GM23338 (cell line): ENCODE measurements at regions not wholly inside any gene's neighbourhood (a gene's known extent, or its start where the extent isn't known, plus 50 kb on each side); places are given as distances from the start of the nearest gene placed in this dataset.

ENCODE experiments used
- ATAC-seq: fragments of 200-7000 bp; cut with Tn5 transposase; 3 replicates; pipeline ENCODE4 v1.9.1; 2020
- DNase-seq: peaks from one replicate; pipeline ENCODE4 v3.0.0-alpha.2; 2015; ENCODE audit warnings: low spot score
- H2AFZ ChIP-seq: fragments of 200-600 bp; sonication (generic); 2 replicates; pipeline ENCODE4 v1.8.0; 2016; ENCODE audit warnings: antibody characterized with exemption, mild to moderate bottlenecking, moderate library complexity
- H3F3A ChIP-seq: fragments of 200-600 bp; sonication (generic); replicated peaks from 2 replicates; pipeline ENCODE4 v1.8.0; 2017; ENCODE audit warnings: antibody characterized with exemption, mixed run types, low read depth
- H3K27ac ChIP-seq: fragments of 200-600 bp; sonication (generic); 2 replicates; pipeline ENCODE4 v1.6.1; 2016; ENCODE audit warnings: low read depth
- H3K27me3 ChIP-seq: fragments of 200-600 bp; sonication (generic); 2 replicates; pipeline ENCODE4 v1.8.0; 2016; ENCODE audit warnings: mild to moderate bottlenecking, mixed run types, moderate library complexity; ENCODE audit not compliant: insufficient read depth
- H3K36me3 ChIP-seq: fragments of 200-600 bp; sonication (generic); 2 replicates; pipeline ENCODE4 v1.8.0; 2016; ENCODE audit warnings: mild to moderate bottlenecking; ENCODE audit not compliant: insufficient read depth
- H3K4me1 ChIP-seq: fragments of 200-600 bp; sonication (generic); 2 replicates; pipeline ENCODE4 v1.8.0; 2016; ENCODE audit warnings: mild to moderate bottlenecking, moderate library complexity; ENCODE audit not compliant: insufficient read depth
- H3K4me2 ChIP-seq: fragments of 200-600 bp; sonication (generic); 2 replicates; pipeline ENCODE4 v1.7.1; 2017; ENCODE audit warnings: mixed run types
- H3K4me3 ChIP-seq: fragments of 200-600 bp; sonication (generic); 2 replicates; pipeline ENCODE4 v1.6.1; 2016; ENCODE audit warnings: mixed run types
- H3K79me2 ChIP-seq: fragments of 200-600 bp; sonication (generic); replicated peaks from 2 replicates; pipeline ENCODE4 v1.8.0; 2017; ENCODE audit warnings: mild to moderate bottlenecking; ENCODE audit not compliant: insufficient read depth
- H3K9me2 ChIP-seq: fragments of 200-600 bp; sonication (generic); 2 replicates; pipeline ENCODE4 v1.8.0; 2017; ENCODE audit not compliant: insufficient read depth
- H4K20me1 ChIP-seq: fragments of 200-600 bp; sonication (generic); replicated peaks from 2 replicates; pipeline ENCODE4 v1.8.0; 2017; ENCODE audit warnings: mild to moderate bottlenecking; ENCODE audit not compliant: insufficient read depth
- H3K27ac Mint-ChIP-seq: 2 replicates; pipeline ENCODE4 v1.8.0; 2020; ENCODE audit warnings: inconsistent platforms, mild to moderate bottlenecking, moderate library complexity, mixed read lengths
- H3K27me3 Mint-ChIP-seq: 3 replicates; pipeline ENCODE4 v1.8.0; 2022; ENCODE audit warnings: low read depth, mild to moderate bottlenecking, moderate library complexity, mixed read lengths, inconsistent platforms; ENCODE audit not compliant: insufficient read depth, poor library complexity
- H3K36me3 Mint-ChIP-seq: 3 replicates; pipeline ENCODE4 v1.8.0; 2021; ENCODE audit warnings: low read depth, mild to moderate bottlenecking, inconsistent platforms, moderate library complexity, mixed read lengths
- H3K4me1 Mint-ChIP-seq: 3 replicates; pipeline ENCODE4 v1.8.0; 2020; ENCODE audit warnings: mild to moderate bottlenecking, inconsistent platforms, mixed read lengths
- H3K4me3 Mint-ChIP-seq: 3 replicates; pipeline ENCODE4 v1.8.0; 2021; ENCODE audit warnings: moderate library complexity, mild to moderate bottlenecking, inconsistent platforms, mixed read lengths
- H3K9me3 Mint-ChIP-seq: 3 replicates; pipeline ENCODE4 v1.8.0; 2020; ENCODE audit warnings: moderate library complexity, mild to moderate bottlenecking, inconsistent platforms, mixed read lengths
- CREB1 ChIP-seq: fragments of 250-450 bp; sonication (Bioruptor Pico); IDR thresholded peaks from 2 replicates; pipeline ENCODE4 v1.5.0; 2020; ENCODE audit warnings: low read depth, mild to moderate bottlenecking, moderate library complexity
- CTCF ChIP-seq, 2 experiments: fragments of 200-600 bp in 1 of 2; sonication (generic) in 1 of 2; conservative IDR thresholded peaks; 2 replicates each; pipeline versions ENCODE4 v1.5.1 to v1.6.1; 2016 to 2017; ENCODE audit warnings: antibody characterized with exemption in 2 of 2, low read depth in 2 of 2, mild to moderate bottlenecking in 2 of 2, moderate library complexity in 1 of 2
- ETS1 ChIP-seq: IDR thresholded peaks from 2 replicates; pipeline ENCODE4 v1.6.1; 2016; ENCODE audit warnings: antibody characterized with exemption
- EZH2 ChIP-seq: fragments of 200-600 bp; sonication (generic); IDR thresholded peaks from one replicate; pipeline ENCODE4 v1.8.0; 2017; ENCODE audit warnings: antibody characterized with exemption, mild to moderate bottlenecking, low read depth; ENCODE audit not compliant: unreplicated experiment
- EZH2phosphoT487 ChIP-seq: fragments of 200-600 bp; sonication (generic); IDR thresholded peaks from one replicate; pipeline ENCODE4 v1.8.1; 2018; ENCODE audit warnings: antibody characterized with exemption; ENCODE audit not compliant: unreplicated experiment
- JUNB ChIP-seq: IDR thresholded peaks from one replicate; pipeline ENCODE4 v1.6.1; 2016; ENCODE audit warnings: antibody characterized with exemption; ENCODE audit not compliant: unreplicated experiment
- NANOG ChIP-seq: IDR thresholded peaks from 2 replicates; pipeline ENCODE4 v1.6.1; 2016; ENCODE audit warnings: antibody characterized with exemption, borderline replicate concordance
- POLR2AphosphoS5 ChIP-seq: IDR thresholded peaks from 2 replicates; pipeline ENCODE4 v1.6.1; 2016; ENCODE audit warnings: antibody characterized with exemption, low read depth
- REST ChIP-seq: IDR thresholded peaks from one replicate; pipeline ENCODE4 v1.6.1; 2018; ENCODE audit warnings: antibody characterized with exemption; ENCODE audit not compliant: unreplicated experiment
- STAT1 ChIP-seq: IDR thresholded peaks from one replicate; pipeline ENCODE4 v1.6.1; 2016; ENCODE audit warnings: antibody characterized with exemption; ENCODE audit not compliant: unreplicated experiment
- ZNF114 ChIP-seq: fragments of 250-450 bp; sonication (Bioruptor Pico); IDR thresholded peaks from 2 replicates; pipeline ENCODE4 v1.5.0; 2020; ENCODE audit warnings: mild to moderate bottlenecking, moderate library complexity
- ZNF331 ChIP-seq: fragments of 250-450 bp; sonication (Bioruptor Pico); IDR thresholded peaks from 2 replicates; pipeline ENCODE4 v1.5.0; 2020; ENCODE audit warnings: low read depth, mild to moderate bottlenecking, moderate library complexity
- ZNF462 ChIP-seq: fragments of 250-450 bp; sonication (Bioruptor Pico); IDR thresholded peaks from 2 replicates; pipeline ENCODE4 v1.5.0; 2020; ENCODE audit warnings: mild to moderate bottlenecking, moderate library complexity

- Mint-ChIP-seq H3K9me3 (peaks cover 6% of the 10 kb centered on the region; the same call in 2 of the 3 replicates), H3K27ac (no peak overlapping the region), H3K4me1 (peaks cover 19% of the 10 kb centered on the region), H3K4me3 (no peak overlapping the region), H3K27me3 (peaks cover 10% of the 10 kb centered on the region), H3K36me3 (no peaks in the 10 kb centered on the region)
- DNase-seq = no peak
- Histone ChIP-seq H3K36me3 (no peaks in the 10 kb centered on the region), H3F3A (no peaks in the 10 kb centered on the region), H3K9me2 (peaks cover 8% of the 10 kb centered on the region), H2AFZ (no peak overlapping the region), H3K4me1 (0 out of 2 replicates have a peak, but pooled peaks cover 8% of the 10 kb centered on the region), H3K79me2 (no peaks in the 10 kb centered on the region), H3K4me2 (no peak overlapping the region), H3K27ac (no peak overlapping the region), H4K20me1 (no peaks in the 10 kb centered on the region), H3K27me3 (no peaks in the 10 kb centered on the region), H3K4me3 (no peak overlapping the region)
- no peak for ATAC-seq
- no peak for TF ChIP-seq CTCF (conservative IDR thresholded peaks at IDR 0.05; ENCODE audit: low read depth in 2 of 2)
- TF ChIP-seq JUNB = no peak
- TF ChIP-seq ETS1 = no peak
- no peak for TF ChIP-seq ZNF114 (CRISPR knock-in tag)
- no peak for TF ChIP-seq EZH2
- no peak for TF ChIP-seq EZH2phosphoT487
- no peak for TF ChIP-seq POLR2AphosphoS5
- TF ChIP-seq STAT1 = no peak
- no peak for TF ChIP-seq NANOG
- TF ChIP-seq CREB1 (CRISPR knock-in tag) = no peak
- TF ChIP-seq ZNF462 (CRISPR knock-in tag) = no peak
- TF ChIP-seq REST = no peak
- no peak for TF ChIP-seq ZNF331 (CRISPR knock-in tag)
Measured at GRCh38 chr3:124223853-124224252, 231.9 kb upstream of the ROPN1 start.
